Daoy (cell line): ENCODE measurements at regions not wholly inside any gene's neighbourhood (a gene's known extent, or its start where the extent isn't known, plus 50 kb on each side); places are given as distances from the start of the nearest gene placed in this dataset.
"Not testable (repeated sequence)": the region's sequence is repeated elsewhere in the genome, so short reads cannot be mapped to it uniquely, and the experiment has no call there.

Experiments
- DNase-seq: peaks from one replicate; pipeline ENCODE4 v3.0.0-alpha.2; 2015; ENCODE audit warnings: low read depth

- DNase-seq = peak; percentile 30
Observed at GRCh38 chr14:105999361-106000028, 473.1 kb downstream of the TMEM121 start.

GRCh38 chr14:106000029-106000511 lies 473.7 kb downstream of the TMEM121 start:
- not testable (repeated sequence) for DNase-seq

- DNase-seq = not testable (repeated sequence)
Observed at GRCh38 chr14:106001277-106001676, 474.9 kb downstream of the TMEM121 start.

- no peak for DNase-seq
Observed at GRCh38 chr14:106003351-106003750, 477.0 kb downstream of the TMEM121 start.

GRCh38 chr14:106004937-106005795 lies 478.8 kb downstream of the TMEM121 start:
- not testable (repeated sequence) for DNase-seq

- not testable (repeated sequence) for DNase-seq
Observed at GRCh38 chr14:106006043-106006442, 479.7 kb downstream of the TMEM121 start.

GRCh38 chr14:106006716-106007115 lies 480.3 kb downstream of the TMEM121 start:
- not testable (repeated sequence) for DNase-seq

GRCh38 chr14:106010783-106011182 lies 484.4 kb downstream of the TMEM121 start:
- no peak for DNase-seq

GRCh38 chr14:106011631-106012360 lies 485.4 kb downstream of the TMEM121 start:
- DNase-seq = peak; percentile 67

GRCh38 chr14:106012361-106012725 lies 486.0 kb downstream of the TMEM121 start:
- DNase-seq = not testable (repeated sequence)

GRCh38 chr14:106013879-106014376 lies 487.5 kb downstream of the TMEM121 start:
- no peak for DNase-seq

GRCh38 chr14:106017952-106018351 lies 491.6 kb downstream of the TMEM121 start:
- DNase-seq = not testable (repeated sequence)

GRCh38 chr14:106021832-106022231 lies 495.4 kb downstream of the TMEM121 start:
- no peak for DNase-seq

- DNase-seq = not testable (repeated sequence)
Observed at GRCh38 chr14:106022648-106023047, 496.3 kb downstream of the TMEM121 start.

GRCh38 chr14:106023411-106023810 lies 497.0 kb downstream of the TMEM121 start:
- no peak for DNase-seq

- no peak for DNase-seq
Observed at GRCh38 chr14:106024983-106025604, 498.7 kb downstream of the TMEM121 start.

- DNase-seq = no peak
Observed at GRCh38 chr14:106026026-106026425, 499.6 kb downstream of the TMEM121 start.

- not testable (repeated sequence) for DNase-seq
Observed at GRCh38 chr14:106027759-106028158, 501.4 kb downstream of the TMEM121 start.

GRCh38 chr14:106029959-106030358 lies 503.6 kb downstream of the TMEM121 start:
- DNase-seq = no peak

- no peak for DNase-seq
Observed at GRCh38 chr14:106037380-106037779, 511.0 kb downstream of the TMEM121 start.

- DNase-seq = no peak
Observed at GRCh38 chr14:106038263-106038662, 511.9 kb downstream of the TMEM121 start.
